ENCODE measurements at regions not wholly inside any gene's neighbourhood (a gene's known extent, or its start where the extent isn't known, plus 50 kb on each side); places are given as distances from the start of the nearest gene placed in this dataset.
"Not testable (repeated sequence)": the region's sequence is repeated elsewhere in the genome, so short reads cannot be mapped to it uniquely, and the experiment has no call there.

DNA sequence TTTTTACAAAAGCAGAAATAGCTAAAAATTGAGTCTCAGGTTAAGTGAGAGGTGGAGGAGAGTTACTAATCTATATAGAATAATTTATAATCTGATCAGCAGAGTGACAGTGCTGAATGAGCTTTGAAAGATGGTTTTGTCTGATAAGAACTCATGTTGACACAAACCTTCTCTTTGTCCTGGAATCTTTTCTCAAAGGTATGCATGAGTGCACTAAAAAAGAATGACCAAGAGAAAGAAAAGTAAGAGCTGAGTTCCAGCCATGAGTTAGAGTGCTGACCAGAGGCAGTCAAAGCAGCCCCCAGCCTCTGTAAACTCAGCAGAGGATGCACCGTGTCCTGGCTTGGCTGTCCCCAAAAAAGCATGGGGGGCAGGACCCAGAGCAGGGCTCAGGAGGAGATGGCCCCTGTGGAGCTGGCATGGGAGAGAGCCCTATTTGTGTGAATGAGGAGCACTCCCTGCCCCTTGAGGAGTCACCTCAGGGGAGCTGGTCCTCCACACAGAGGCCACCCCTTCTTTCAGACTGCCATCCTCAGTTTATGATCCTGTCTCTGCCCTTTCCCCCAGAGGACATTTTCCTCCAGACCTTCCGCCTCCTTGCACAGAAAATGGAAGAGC lies 129.8 kb downstream of the SEC23A start:
- intact Hi-C loops (cut with micrococcal nuclease), result no loop called here
- DNase-seq (no peak), ATAC-seq (no peak)

DNA sequence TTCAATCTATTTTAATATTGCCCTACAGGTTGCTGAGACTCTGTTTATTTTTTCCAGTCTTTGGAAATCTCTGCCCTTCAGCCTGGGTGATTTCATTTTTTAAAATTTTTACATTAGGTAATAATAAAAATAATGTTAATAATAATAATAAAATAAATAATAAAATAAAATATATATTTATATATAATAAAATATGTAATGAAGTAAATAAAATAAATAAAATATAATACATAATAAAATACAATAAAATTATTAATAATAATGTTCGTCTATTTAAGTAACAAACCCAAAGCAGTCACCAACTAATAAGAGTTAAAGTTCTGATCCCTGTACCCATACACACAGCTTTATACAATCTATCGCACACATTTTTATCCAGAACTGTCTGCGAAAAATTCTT lies 130.5 kb downstream of the SEC23A start:
- intact Hi-C loops (cut with micrococcal nuclease), result no loop called here
- ATAC-seq (no peak), DNase-seq (no peak)

DNA sequence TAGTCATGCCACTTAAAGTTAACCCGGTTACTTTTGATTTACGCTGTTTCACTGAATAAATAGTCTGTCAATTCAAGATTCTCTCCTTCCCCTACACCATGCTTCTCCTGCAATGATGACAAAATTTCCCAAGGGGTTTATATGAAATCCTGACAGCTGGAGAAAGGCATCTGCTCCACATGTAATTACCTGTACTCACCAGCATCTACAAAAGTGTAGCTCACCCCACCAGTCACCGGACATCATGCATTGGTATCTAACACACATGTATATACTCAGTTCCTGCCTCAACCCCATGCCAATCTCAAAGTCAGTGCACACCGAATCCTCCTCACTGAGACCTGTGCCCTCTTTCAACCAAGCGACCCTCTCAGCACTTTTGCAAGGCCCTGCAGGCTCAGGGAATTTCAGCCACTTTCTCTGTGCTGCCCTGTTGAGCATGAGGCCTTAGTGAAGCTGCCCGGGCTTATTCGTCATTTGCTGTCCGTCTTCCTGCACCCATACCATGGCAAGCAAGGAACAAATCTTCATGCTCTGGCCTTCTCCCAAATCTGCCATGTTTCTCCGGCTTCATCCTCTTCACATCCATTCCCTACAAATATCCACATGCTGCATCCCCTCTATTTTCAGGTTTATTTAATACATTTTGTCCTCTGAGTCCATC lies 131.6 kb downstream of the SEC23A start:
- no peak for ATAC-seq
- DNase-seq, result no peak
- intact Hi-C loops (cut with micrococcal nuclease), result no loop called here

DNA sequence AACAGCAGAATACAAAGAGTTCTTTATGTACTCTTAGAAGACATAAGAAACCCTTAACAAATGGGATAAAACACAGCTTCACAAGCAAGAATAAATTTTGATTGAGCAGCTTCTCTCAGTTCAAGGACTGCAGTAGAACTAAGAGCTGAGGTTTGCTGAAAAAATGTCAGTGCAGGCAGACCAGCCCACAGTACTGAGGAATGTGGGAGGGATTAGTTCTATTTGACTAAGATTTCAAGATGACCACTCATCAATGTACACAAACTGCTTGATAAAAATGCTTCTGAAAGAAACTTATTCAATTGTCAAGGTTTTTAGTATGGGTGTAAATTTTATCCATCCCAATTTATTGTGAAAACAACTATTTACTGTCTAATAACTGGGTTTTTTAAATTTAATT lies 138.4 kb downstream of the SEC23A start:
- DNase-seq (no peak), ATAC-seq (no peak)
- intact Hi-C loops (cut with micrococcal nuclease), result no loop called here

DNA sequence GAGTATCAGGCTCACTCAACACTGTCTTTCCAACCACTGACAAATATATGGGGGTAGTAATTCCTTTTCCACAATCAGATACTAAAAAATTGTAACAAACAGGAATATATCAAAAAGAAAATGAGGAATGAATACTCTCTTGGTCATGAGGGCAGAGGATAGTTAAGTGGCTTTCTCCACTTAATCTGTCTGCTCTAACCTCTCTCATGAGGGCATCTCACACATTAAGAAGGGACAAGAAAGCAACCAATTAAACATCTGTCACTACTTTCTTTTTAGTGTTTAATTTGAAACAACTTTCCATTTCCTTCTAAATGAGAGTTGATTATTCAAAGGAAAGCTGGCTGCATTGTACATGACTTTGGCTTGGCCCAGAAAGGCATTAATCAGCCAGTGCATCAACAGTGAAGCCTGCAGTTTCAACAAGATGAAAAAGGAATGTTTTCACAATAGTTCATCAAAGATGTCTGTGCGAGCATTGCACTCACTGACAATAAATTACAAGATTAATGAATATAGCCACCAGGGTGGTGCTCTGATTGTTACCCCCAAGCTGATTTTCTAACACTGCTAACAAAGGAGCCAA lies 142.0 kb downstream of the SEC23A start:
- ATAC-seq (no peak), DNase-seq (no peak)
- intact Hi-C loops (cut with micrococcal nuclease), result no loop called here

DNA sequence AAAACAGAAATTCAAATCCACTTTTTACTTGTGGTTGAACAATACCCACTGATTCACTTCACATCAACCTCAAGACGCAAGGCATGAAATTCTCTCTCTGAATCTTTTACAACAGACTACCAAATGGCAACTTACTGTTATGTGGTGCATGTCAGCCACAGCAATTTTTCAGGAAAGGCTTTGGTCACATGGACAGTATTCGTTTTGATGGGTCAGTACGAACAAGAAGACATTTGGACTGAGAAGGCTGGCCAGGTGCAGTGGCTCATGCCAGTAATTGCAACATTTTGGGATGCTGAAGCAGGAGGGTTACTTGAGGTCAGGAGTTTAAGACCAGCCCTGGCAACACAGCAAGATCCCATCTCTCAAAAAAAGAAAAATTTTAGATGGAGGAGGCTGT lies 144.0 kb downstream of the SEC23A start:
- no peak for DNase-seq
- ATAC-seq, result no peak
- intact Hi-C loops (cut with micrococcal nuclease), result no loop called here

DNA sequence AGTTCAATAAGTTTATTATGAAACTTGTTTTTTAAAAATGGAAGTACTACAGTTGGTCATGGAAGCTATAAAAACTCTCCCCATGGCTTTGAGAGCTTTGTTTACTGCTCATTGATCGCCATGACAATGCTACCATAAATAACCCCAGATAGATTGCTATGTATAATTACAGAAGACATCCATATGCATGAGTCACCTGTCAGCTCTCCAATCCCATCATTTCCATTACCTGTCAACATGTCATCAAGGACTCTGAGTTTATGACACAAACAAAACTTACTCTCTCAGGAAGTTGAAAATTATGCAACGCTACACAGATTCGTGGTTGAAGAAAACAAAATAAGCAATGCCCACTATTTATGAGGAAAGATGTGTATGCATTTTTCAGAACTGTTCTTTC lies 144.4 kb downstream of the SEC23A start:
- intact Hi-C loops (cut with micrococcal nuclease), result no loop called here
- ATAC-seq (no peak), DNase-seq (no peak)

DNA sequence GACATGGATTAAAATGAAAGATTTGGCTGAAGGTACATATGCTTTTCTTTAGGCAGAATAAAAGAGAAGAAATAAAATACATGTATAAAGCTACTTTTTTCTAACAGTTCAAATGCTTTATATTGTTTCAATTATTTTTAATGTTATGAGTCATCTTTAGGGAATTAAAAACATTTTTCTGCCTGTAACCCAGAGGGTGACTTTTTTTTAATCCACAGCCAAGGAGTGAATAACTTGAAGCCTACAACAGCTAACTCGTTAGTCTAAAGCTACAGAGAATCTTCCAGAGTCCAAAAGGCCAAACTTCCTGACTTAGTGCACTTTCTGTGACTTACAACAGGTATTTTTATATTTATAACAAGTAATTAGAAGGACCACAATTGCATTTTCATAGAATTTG lies 151.6 kb downstream of the SEC23A start:
- no peak for DNase-seq
- intact Hi-C loops (cut with micrococcal nuclease), result no loop called here
- ATAC-seq, result no peak

DNA sequence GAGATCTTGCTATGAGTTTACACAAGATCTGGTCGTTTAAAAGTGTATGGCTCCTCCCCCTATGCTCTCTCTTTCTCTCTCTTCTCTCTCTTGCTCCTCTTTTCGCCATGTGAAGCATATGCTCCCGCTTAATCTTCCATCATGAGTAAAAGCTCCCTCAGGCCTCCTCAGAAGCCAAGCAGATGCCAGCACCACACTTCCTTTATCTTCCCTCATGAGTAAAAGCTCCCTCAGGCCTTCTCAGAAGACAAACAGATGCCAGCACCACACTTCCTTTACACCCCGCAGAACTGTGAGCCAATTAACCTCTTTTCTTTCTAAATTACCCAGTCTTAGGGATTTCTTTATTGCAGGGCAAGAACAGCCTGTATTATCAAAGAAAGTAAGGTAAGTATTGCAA lies 152.4 kb downstream of the SEC23A start:
- DNase-seq (no peak), ATAC-seq (no peak)
- intact Hi-C loops (cut with micrococcal nuclease), result no loop called here

DNA sequence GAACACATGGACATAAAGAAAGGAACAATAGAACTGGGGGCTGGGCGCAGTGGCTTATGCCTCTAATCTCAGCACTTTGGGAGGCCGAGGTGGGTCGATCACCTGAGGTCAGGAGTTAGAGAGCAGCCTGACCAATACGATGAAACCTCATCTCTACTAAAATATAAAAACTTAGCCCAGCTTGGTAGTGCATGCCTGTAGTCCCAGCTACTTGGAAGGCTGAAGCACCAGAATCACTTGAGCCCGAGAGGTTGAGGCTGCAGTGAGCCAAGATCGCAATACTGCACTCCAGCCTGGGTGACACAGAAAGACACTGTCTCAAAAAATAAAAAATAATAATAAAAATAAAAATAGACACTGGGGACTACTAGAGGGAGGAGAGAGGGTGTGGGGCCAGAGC lies 154.5 kb downstream of the SEC23A start:
- intact Hi-C loops (cut with micrococcal nuclease), result no loop called here
- DNase-seq (no peak), ATAC-seq (no peak)

DNA sequence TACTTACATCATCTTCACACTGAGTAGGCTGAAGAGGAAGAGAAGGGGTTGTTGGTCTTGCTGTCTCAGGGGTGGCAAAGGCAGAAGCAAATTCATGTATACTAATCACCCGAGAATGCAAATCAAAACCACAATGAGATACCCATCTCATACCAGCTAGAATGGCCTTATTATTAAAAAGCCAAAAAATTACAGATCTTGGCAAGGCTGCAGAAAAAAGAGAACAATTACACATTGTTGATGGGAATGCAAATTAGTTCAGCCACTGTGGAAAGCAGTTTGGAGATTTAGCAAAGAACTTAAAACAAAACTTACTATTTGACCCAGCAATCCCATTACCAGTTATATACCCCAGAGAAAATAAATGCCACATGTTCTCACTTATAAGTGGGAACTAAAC lies 154.9 kb downstream of the SEC23A start:
- no peak for DNase-seq
- ATAC-seq, result no peak
- intact Hi-C loops (cut with micrococcal nuclease), result no loop called here

DNA sequence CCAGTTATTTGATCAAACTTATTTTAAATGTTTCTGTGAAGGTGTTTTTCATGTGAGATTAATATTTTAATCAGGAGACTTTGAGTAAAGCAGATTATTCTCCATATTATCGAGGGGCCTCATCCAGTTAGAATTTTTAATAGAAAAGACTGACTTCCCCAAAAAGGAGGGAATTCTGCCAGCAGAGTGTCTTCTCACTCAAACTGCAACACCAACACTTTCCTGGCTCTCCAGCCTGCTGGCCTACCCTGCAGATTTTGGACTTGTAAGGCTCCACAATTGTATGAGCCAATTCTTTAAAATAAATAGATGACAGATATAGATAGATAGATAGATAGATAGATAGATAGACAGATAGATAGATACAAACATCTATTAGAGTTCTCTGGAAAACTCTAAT lies 155.7 kb downstream of the SEC23A start:
- intact Hi-C loops (cut with micrococcal nuclease), result no loop called here
- no peak for DNase-seq
- ATAC-seq, result no peak

DNA sequence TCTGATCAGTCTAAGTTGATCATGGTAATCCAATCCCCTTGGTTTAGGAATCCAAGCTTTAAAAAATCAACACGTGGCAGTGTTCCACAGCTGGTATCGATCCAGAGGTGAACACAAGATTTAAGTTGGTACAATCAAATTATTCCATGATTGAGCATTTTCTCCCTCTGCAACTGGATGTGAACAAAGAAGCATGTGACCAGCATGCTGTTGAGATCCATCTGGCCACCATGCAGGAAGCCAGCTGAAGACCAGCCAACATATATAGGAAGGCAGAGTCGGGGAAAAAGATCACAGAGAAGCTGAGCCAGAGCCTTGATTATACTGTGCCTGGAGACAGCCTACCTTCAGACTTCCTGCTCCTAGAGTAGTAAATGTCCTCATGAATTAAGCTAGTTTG lies 158.3 kb downstream of the SEC23A start:
- DNase-seq (no peak), ATAC-seq (no peak)
- intact Hi-C loops (cut with micrococcal nuclease), result no loop called here

DNA sequence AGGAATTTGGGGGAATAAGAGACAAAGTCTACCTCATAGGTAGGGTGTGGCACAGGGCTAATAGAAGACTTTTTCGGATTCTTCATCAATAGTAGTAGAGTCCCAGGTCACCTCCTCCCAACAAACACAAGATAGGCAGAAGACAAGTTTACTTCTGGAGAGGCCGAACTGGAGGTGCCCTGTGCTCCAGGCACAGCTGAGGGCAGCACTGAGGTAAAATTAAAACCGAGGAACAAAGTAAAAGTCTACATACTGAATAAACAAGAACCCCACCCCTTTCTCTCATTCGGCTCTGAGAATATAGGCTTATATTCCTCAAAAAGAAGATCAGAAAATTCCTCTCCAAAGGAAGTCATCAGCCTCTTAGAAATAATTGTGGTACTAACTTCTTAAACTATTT lies 161.5 kb downstream of the SEC23A start:
- DNase-seq, result no peak
- ATAC-seq, result no peak
- intact Hi-C loops (cut with micrococcal nuclease), result no loop called here

DNA sequence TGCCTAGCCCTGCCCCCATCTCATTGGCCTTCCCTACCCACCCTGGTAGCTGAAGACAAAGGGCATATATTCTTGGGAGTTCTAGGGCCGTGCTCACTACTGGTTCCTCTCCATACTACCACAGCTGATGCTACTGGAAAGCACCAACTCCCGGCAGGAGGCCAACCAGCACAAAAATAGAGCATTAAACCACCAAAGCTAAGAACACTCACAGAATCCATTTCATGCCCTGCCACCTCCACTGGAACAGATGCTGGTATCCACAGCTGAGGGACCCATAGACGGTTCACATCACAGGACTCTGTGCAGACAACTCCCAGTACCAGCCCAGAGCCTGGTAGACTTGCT lies 170.4 kb downstream of the SEC23A start:
- intact Hi-C loops (cut with micrococcal nuclease); DNase-seq; ATAC-seq: not testable (repeated sequence)

DNA sequence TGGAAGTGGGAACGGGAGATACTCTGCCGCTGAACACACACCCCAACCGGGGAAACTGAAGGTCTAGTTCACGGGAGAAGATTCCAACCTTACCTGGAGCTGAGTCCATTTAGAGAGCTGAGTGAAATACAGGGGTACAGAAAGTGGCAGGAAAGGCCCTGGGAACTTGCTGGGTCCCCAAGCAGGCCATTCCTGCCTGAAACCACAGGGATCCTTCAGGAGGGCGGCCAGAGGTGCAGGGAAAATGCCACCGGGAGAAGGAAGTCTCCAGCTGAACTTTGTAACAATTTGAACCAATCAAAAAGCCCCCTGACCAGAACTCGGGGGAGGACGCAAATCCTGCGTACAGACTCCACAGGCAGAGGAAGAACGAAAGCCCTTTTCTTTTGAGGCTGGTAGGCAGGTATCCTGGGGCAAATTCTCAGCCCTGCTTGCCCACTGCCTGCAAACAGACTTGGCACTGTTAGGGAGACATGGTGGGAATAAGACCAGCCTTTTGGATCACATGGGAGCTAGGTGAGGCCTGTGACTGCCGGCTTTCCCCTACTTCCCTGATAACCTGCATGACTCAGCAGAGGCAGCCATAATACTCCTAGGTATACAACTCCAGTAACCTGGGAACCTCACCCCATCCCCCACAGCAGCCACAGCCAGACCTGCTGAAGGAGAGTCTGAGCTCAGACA lies 170.9 kb downstream of the SEC23A start:
- intact Hi-C loops (cut with micrococcal nuclease), result no loop called here
- ATAC-seq, result no peak
- no peak for DNase-seq

DNA sequence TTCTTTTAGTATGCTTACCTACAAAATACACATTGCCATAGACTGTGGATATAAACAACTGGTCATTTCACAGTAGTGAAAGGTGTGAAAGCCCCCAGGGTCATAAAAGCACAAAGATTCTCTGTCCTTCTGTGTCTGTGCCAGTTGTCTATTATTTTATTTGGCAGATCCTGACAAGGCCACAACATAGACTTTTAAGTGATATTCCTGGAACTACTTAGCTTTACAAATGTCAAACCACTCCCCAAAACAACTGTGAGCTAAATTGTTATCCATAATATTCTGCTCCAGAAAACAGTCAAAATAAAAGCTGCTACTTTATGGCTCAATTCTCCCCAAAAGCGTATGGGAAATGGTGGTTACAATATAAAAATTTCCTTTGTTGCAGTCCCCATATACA lies 172.1 kb downstream of the SEC23A start:
- ATAC-seq, result no peak
- intact Hi-C loops (cut with micrococcal nuclease), result no loop called here
- DNase-seq, result no peak

DNA sequence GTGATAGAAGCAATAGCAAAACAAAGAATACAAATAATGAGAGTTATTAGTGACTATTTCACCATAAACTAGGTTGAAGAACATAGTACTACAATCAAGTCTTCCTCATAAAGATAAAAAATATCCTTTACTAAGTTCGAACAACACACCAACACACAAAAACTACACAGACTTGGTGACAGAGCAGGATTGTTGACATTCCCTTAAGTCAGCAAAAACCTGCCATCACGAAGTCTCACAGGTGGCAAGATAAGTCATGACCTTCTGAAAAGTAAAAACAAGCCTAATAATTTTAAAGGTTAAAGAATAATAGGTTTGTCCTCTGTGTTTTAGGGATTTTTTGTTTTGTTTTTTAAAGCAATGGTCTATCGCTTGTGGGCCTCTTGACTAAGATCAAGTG lies 173.0 kb downstream of the SEC23A start:
- no peak for DNase-seq
- intact Hi-C loops (cut with micrococcal nuclease), result no loop called here
- no peak for ATAC-seq

DNA sequence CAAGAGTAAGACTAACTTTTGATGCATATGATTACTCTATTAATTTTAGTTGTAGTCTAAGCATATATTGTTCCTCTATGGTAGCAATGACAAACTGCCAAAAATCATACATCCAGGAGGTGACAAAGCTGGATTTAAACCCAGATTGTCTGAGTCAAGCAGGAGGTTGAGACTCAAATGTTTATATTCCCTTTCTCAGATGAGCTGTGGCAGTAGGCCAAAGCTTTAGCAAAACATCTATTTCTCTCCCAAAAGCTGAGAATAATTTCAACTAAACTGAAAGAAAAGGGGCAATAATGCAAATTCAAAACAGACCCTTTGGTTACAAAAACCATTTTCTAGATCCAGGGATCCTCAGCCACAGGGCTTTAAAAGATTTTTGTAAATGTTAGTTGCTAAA lies 173.6 kb downstream of the SEC23A start:
- DNase-seq, result no peak
- ATAC-seq, result no peak
- intact Hi-C loops (cut with micrococcal nuclease), result no loop called here

DNA sequence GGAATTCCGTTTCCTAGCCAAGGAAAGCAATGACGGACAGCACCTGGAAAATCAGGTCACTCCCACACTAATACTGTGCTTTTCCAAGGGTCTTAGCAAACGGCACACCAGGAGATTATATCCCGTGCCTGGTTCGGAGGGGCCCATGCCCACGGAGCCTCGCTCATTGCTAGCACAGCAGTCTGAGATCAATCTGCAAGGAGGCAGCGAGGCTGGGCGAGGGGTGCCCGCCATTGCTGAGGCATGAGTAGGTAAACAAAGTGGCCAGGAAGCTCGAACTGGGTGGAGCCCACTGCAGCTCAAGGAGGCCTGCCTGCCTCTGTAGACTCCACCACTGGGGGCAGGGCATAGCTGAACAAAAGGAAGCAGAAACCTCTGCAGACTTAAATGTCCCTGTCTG lies 181.1 kb downstream of the SEC23A start:
- DNase-seq; ATAC-seq; intact Hi-C loops (cut with micrococcal nuclease): not testable (repeated sequence)

DNA sequence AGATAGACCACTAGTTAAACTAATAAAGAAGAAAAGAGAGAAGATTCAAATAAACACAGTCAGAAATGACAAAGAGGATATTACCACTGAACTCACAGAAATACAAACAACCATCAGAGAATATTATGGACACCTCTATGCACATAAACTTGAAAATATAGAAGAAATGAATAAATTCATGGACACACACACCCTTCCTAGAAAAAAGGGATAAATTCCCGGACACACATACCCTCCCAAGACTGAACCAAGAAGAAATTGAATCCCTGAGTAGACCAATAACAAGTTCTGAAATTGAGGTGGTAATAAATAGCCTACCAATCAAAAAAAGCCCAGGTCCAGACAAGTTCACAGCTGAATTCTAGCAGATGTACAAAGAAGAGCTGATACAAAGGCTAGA lies 187.9 kb downstream of the SEC23A start:
- ATAC-seq (no peak), DNase-seq (no peak)
- intact Hi-C loops (cut with micrococcal nuclease), result no loop called here
